MM.1S (cell line): ENCODE measurements at regions not wholly inside any gene's neighbourhood (a gene's known extent, or its start where the extent isn't known, plus 50 kb on each side); places are given as distances from the start of the nearest gene placed in this dataset.

Experiments
- CTCF ChIP-seq: fragments of 300-600 bp; sonication (generic); IDR thresholded peaks from 2 replicates; pipeline ENCODE4 v1.5.1; 2016; ENCODE audit warnings: antibody characterized with exemption, low read length, mixed read lengths
- EZH2 ChIP-seq: fragments of 300-600 bp; sonication (generic); optimal IDR thresholded peaks from 2 replicates; pipeline ENCODE3; 2017; ENCODE audit warnings: low read depth, mild to moderate bottlenecking, antibody characterized with exemption, low read length, mixed read lengths
- EZH2phosphoT487 ChIP-seq: fragments of 300-600 bp; sonication (generic); IDR thresholded peaks from 2 replicates; pipeline ENCODE4 v1.6.1; 2018; ENCODE audit warnings: antibody characterized with exemption, low read length

- no peak for TF ChIP-seq CTCF
- no peak for TF ChIP-seq EZH2
- TF ChIP-seq EZH2phosphoT487 = no peak
These were observed 1036.4 kb downstream of the ADGRL2 start for GRCh38 chr1:82836973-82837680.
